ENCODE measurements at regions not wholly inside any gene's neighbourhood (a gene's known extent, or its start where the extent isn't known, plus 50 kb on each side); places are given as distances from the start of the nearest gene placed in this dataset.

- Histone ChIP-seq H3K4me2 (ENCODE audit: low read length) (no peak overlapping the region), H4K20me1 (ENCODE audit: insufficient read depth) (no peaks in the 10 kb centered on the region), H3K36me3 (ENCODE audit: control insufficient read depth in 1 of 2, insufficient read depth in 2 of 2, low read length in 2 of 2) (no peaks in the 10 kb centered on the region), H3K9ac (ENCODE audit: low read length) (no peak overlapping the region), H3K4me3 (replicated peaks in 1 of 2; ENCODE audit: low read depth in 1 of 2, low read length in 2 of 2) (no peak overlapping the region), H3K27ac (ENCODE audit: low read depth, low read length) (no peak overlapping the region), H3K4me1 (ENCODE audit: control insufficient read depth in 1 of 2, insufficient read depth in 2 of 2, low read length in 2 of 2) (no peaks in the 10 kb centered on the region), H3K9me3 (ENCODE audit: control insufficient read depth in 1 of 2, insufficient read depth in 1 of 2, low read depth in 1 of 2, low read length in 2 of 2) (peaks cover 0 to 16% of the 10 kb centered on the region in 2 experiments; a peak in 3 of 4 replicates), H3K9me2 (ENCODE audit: insufficient read depth) (no peaks in the 10 kb centered on the region), H3K27me3 (ENCODE audit: insufficient read depth, low read length) (no peaks in the 10 kb centered on the region), H3K79me2 (ENCODE audit: insufficient read depth, low read length) (no peaks in the 10 kb centered on the region), H2AFZ (ENCODE audit: low read depth, low read length, poor library complexity, severe bottlenecking) (no peak overlapping the region)
- ChIA-PET CTCF (no interaction called here), POLR2A (no interaction called here), RAD21 (ENCODE audit: low non-redundant PET in 1 of 2, low total read pairs in 2 of 2, uncharacterized antibody in 2 of 2, unreplicated experiment in 2 of 2) (no interaction called here)
- intact Hi-C loops (cut with micrococcal nuclease): no loop called here
- TF ChIP-seq POLR2A (IDR thresholded peaks at IDR 0.05; ENCODE audit: borderline replicate concordance, extremely low read depth, insufficient read depth, insufficient read length) (no peak), ATF3 (IDR thresholded peaks at IDR 0.05) (no peak), CBX3 (IDR thresholded peaks at IDR 0.05; ENCODE audit: low read depth) (no peak), SIN3A (IDR thresholded peaks at IDR 0.05; ENCODE audit: low read depth) (no peak), TCF7L2 (IDR thresholded peaks at IDR 0.05; ENCODE audit: borderline replicate concordance, extremely low read depth, insufficient read depth, insufficient read length) (no peak), EZH2 (IDR thresholded peaks at IDR 0.05) (no peak), ZFX (IDR thresholded peaks at IDR 0.05) (no peak), SRF (IDR thresholded peaks at IDR 0.05; ENCODE audit: low read depth) (no peak), RAD21 (IDR thresholded peaks at IDR 0.05; ENCODE audit: low read depth) (no peak), ZNF274 (IDR thresholded peaks at IDR 0.05; ENCODE audit: low read depth, low read length) (no peak), POLR2AphosphoS5 (IDR thresholded peaks at IDR 0.05; ENCODE audit: low read depth, low read length) (no peak), SP1 (IDR thresholded peaks at IDR 0.05; ENCODE audit: low read depth) (no peak), EZH2phosphoT487 (IDR thresholded peaks at IDR 0.05; ENCODE audit: borderline replicate concordance) (no peak), JUND (IDR thresholded peaks at IDR 0.05) (no peak), EGR1 (IDR thresholded peaks at IDR 0.05; ENCODE audit: low read depth) (no peak), YY1 (IDR thresholded peaks at IDR 0.05; ENCODE audit: extremely low read depth, insufficient replicate concordance, low read depth, low read length) (no peak), FOSL1 (IDR thresholded peaks at IDR 0.05; ENCODE audit: low read depth) (no peak)
- TF ChIP-seq, protein P1, sequence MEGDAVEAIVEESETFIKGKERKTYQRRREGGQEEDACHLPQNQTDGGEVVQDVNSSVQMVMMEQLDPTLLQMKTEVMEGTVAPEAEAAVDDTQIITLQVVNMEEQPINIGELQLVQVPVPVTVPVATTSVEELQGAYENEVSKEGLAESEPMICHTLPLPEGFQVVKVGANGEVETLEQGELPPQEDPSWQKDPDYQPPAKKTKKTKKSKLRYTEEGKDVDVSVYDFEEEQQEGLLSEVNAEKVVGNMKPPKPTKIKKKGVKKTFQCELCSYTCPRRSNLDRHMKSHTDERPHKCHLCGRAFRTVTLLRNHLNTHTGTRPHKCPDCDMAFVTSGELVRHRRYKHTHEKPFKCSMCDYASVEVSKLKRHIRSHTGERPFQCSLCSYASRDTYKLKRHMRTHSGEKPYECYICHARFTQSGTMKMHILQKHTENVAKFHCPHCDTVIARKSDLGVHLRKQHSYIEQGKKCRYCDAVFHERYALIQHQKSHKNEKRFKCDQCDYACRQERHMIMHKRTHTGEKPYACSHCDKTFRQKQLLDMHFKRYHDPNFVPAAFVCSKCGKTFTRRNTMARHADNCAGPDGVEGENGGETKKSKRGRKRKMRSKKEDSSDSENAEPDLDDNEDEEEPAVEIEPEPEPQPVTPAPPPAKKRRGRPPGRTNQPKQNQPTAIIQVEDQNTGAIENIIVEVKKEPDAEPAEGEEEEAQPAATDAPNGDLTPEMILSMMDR (IDR thresholded peaks at IDR 0.05 in 2 of 3, conservative IDR thresholded peaks at IDR 0.05 in 1 of 3; ENCODE audit: borderline replicate concordance in 1 of 3, insufficient read depth in 1 of 3, low read depth in 2 of 3, low read length in 2 of 3): no peak
- TF ChIP-seq, protein P2, sequence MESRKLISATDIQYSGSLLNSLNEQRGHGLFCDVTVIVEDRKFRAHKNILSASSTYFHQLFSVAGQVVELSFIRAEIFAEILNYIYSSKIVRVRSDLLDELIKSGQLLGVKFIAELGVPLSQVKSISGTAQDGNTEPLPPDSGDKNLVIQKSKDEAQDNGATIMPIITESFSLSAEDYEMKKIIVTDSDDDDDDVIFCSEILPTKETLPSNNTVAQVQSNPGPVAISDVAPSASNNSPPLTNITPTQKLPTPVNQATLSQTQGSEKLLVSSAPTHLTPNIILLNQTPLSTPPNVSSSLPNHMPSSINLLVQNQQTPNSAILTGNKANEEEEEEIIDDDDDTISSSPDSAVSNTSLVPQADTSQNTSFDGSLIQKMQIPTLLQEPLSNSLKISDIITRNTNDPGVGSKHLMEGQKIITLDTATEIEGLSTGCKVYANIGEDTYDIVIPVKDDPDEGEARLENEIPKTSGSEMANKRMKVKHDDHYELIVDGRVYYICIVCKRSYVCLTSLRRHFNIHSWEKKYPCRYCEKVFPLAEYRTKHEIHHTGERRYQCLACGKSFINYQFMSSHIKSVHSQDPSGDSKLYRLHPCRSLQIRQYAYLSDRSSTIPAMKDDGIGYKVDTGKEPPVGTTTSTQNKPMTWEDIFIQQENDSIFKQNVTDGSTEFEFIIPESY (IDR thresholded peaks at IDR 0.05; ENCODE audit: extremely low read depth, insufficient replicate concordance, low read length): no peak
- TF ChIP-seq, protein P3, sequence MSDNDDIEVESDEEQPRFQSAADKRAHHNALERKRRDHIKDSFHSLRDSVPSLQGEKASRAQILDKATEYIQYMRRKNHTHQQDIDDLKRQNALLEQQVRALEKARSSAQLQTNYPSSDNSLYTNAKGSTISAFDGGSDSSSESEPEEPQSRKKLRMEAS (IDR thresholded peaks at IDR 0.05): no peak
- ATAC-seq (no peak), DNase-seq (ENCODE audit: low read depth, low spot score) (no peak)
- no TSS peak for BruUV-seq (replicated peaks)
Measured at GRCh38 chr16:35214840-35215239, 1755.4 kb downstream of the TP53TG3F start.

Measured in HCT116 (cell line).